ENCODE measurements at regions not wholly inside any gene's neighbourhood (a gene's known extent, or its start where the extent isn't known, plus 50 kb on each side); places are given as distances from the start of the nearest gene placed in this dataset.

- Histone ChIP-seq H4K20me1 (ENCODE audit: control insufficient read depth, extremely low read depth, insufficient read depth, low read length) (no peaks in the 10 kb centered on the region), H2AFZ (ENCODE audit: low read length) (no peak overlapping the region), H3K79me2 (ENCODE audit: control insufficient read depth, insufficient read depth, low read length) (no peaks in the 10 kb centered on the region), H3K4me3 (replicated peaks in 1 of 4; ENCODE audit: control extremely low read depth in 1 of 4, insufficient read depth in 1 of 4, low read depth in 3 of 4, low read length in 4 of 4) (no peak overlapping the region), H3K9ac (ENCODE audit: insufficient read depth, low read length) (no peak overlapping the region), H3K9me3 (ENCODE audit: control insufficient read depth, insufficient read depth, low read depth, low read length) (no peaks in the 10 kb centered on the region), H3K27me3 (ENCODE audit: control insufficient read depth, insufficient read depth, low read length) (no peaks in the 10 kb centered on the region), H3K27ac (ENCODE audit: insufficient read depth, low read length) (no peak overlapping the region), H3K4me2 (ENCODE audit: extremely low read depth, insufficient read depth, low read length) (no peak overlapping the region), H3K36me3 (ENCODE audit: control insufficient read depth, insufficient read depth, low read length) (no peaks in the 10 kb centered on the region), H3K4me1 (ENCODE audit: control insufficient read depth, extremely low read depth, insufficient read depth, low read length) (no peaks in the 10 kb centered on the region)
- TF ChIP-seq EZH2 (IDR thresholded peaks at IDR 0.05; ENCODE audit: low read length, missing control alignments), result no peak
- TF ChIP-seq, protein P1, sequence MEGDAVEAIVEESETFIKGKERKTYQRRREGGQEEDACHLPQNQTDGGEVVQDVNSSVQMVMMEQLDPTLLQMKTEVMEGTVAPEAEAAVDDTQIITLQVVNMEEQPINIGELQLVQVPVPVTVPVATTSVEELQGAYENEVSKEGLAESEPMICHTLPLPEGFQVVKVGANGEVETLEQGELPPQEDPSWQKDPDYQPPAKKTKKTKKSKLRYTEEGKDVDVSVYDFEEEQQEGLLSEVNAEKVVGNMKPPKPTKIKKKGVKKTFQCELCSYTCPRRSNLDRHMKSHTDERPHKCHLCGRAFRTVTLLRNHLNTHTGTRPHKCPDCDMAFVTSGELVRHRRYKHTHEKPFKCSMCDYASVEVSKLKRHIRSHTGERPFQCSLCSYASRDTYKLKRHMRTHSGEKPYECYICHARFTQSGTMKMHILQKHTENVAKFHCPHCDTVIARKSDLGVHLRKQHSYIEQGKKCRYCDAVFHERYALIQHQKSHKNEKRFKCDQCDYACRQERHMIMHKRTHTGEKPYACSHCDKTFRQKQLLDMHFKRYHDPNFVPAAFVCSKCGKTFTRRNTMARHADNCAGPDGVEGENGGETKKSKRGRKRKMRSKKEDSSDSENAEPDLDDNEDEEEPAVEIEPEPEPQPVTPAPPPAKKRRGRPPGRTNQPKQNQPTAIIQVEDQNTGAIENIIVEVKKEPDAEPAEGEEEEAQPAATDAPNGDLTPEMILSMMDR (conservative IDR thresholded peaks at IDR 0.05 in 1 of 2, IDR thresholded peaks at IDR 0.05 in 1 of 2; ENCODE audit: low read depth in 1 of 2, low read length in 2 of 2), result no peak
- no peak for DNase-seq (ENCODE audit: low read depth in 2 of 2)
Observed at GRCh38 chr18:51385270-51385669, 187.8 kb upstream of the MEX3C start.

GRCh38 chr18:51390702-51391101 lies 193.2 kb upstream of the MEX3C start:
- DNase-seq (ENCODE audit: low read depth in 2 of 2), result no peak
- Histone ChIP-seq H3K4me3 (replicated peaks in 1 of 4; ENCODE audit: control extremely low read depth in 1 of 4, insufficient read depth in 1 of 4, low read depth in 3 of 4, low read length in 4 of 4) (no peak overlapping the region), H3K9ac (ENCODE audit: insufficient read depth, low read length) (no peak overlapping the region), H3K36me3 (ENCODE audit: control insufficient read depth, insufficient read depth, low read length) (no peaks in the 10 kb centered on the region), H3K4me1 (ENCODE audit: control insufficient read depth, extremely low read depth, insufficient read depth, low read length) (no peaks in the 10 kb centered on the region), H3K27me3 (ENCODE audit: control insufficient read depth, insufficient read depth, low read length) (no peaks in the 10 kb centered on the region), H3K4me2 (ENCODE audit: extremely low read depth, insufficient read depth, low read length) (no peak overlapping the region), H2AFZ (ENCODE audit: low read length) (no peak overlapping the region), H4K20me1 (ENCODE audit: control insufficient read depth, extremely low read depth, insufficient read depth, low read length) (no peaks in the 10 kb centered on the region), H3K27ac (ENCODE audit: insufficient read depth, low read length) (no peak overlapping the region), H3K9me3 (ENCODE audit: control insufficient read depth, insufficient read depth, low read depth, low read length) (no peaks in the 10 kb centered on the region), H3K79me2 (ENCODE audit: control insufficient read depth, insufficient read depth, low read length) (no peaks in the 10 kb centered on the region)
- TF ChIP-seq, protein P1 (conservative IDR thresholded peaks at IDR 0.05 in 1 of 2, IDR thresholded peaks at IDR 0.05 in 1 of 2; ENCODE audit: low read depth in 1 of 2, low read length in 2 of 2), result no peak
- TF ChIP-seq EZH2 (IDR thresholded peaks at IDR 0.05; ENCODE audit: low read length, missing control alignments), result no peak

DNA sequence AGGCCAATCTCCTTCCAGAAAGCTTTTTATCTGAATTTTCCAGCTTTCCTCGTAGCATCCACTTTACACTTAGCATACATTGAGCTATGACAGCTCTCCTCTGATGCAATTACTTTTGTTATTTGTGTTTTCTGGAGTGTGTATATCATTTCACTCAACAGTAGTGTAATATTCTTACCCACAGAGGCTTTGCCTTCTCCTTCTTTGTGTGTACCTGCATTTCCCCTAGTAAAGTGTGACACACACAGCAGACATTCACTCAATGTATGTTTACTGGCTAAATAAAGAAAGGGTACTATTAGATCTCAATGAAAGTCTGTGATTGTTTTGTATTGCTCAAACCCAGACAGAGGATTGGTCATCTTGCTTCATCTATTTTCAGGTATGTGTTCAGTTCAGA lies 193.7 kb upstream of the MEX3C start:
- Histone ChIP-seq H3K4me3 (replicated peaks in 1 of 4; ENCODE audit: control extremely low read depth in 1 of 4, insufficient read depth in 1 of 4, low read depth in 3 of 4, low read length in 4 of 4) (no peak overlapping the region), H4K20me1 (ENCODE audit: control insufficient read depth, extremely low read depth, insufficient read depth, low read length) (no peaks in the 10 kb centered on the region), H3K9ac (ENCODE audit: insufficient read depth, low read length) (no peak overlapping the region), H2AFZ (ENCODE audit: low read length) (no peak overlapping the region), H3K79me2 (ENCODE audit: control insufficient read depth, insufficient read depth, low read length) (no peaks in the 10 kb centered on the region), H3K9me3 (ENCODE audit: control insufficient read depth, insufficient read depth, low read depth, low read length) (no peaks in the 10 kb centered on the region), H3K4me2 (ENCODE audit: extremely low read depth, insufficient read depth, low read length) (no peak overlapping the region), H3K4me1 (ENCODE audit: control insufficient read depth, extremely low read depth, insufficient read depth, low read length) (no peaks in the 10 kb centered on the region), H3K27ac (ENCODE audit: insufficient read depth, low read length) (no peak overlapping the region), H3K27me3 (ENCODE audit: control insufficient read depth, insufficient read depth, low read length) (no peaks in the 10 kb centered on the region), H3K36me3 (ENCODE audit: control insufficient read depth, insufficient read depth, low read length) (no peaks in the 10 kb centered on the region)
- no peak for DNase-seq (ENCODE audit: low read depth in 2 of 2)
- no peak for TF ChIP-seq EZH2 (IDR thresholded peaks at IDR 0.05; ENCODE audit: low read length, missing control alignments)
- TF ChIP-seq, protein P1 (conservative IDR thresholded peaks at IDR 0.05 in 1 of 2, IDR thresholded peaks at IDR 0.05 in 1 of 2; ENCODE audit: low read depth in 1 of 2, low read length in 2 of 2), result no peak

All from fibroblast of lung (primary cell).